ENCODE measurements at regions not wholly inside any gene's neighbourhood (a gene's known extent, or its start where the extent isn't known, plus 50 kb on each side); places are given as distances from the start of the nearest gene placed in this dataset.

DNA sequence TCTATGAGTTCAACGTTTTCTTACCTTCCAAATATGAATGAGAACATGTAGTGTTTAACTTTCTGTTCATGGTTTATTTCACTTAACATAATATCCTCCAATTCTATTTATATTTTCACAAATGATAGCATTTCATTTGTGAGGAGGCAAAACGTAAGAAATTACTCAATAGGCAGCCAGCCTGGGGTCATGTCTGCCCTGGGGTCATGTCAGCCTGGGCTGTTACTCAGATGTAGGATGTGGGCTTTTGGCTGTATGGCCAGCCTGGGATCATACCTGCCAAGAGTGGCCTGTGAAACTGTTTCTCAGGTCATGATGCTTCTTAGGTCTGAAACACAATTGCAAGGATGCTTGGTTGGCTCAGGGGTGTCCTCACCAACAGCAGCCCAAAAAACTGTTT, 187.0 kb downstream of the FBXO8 start:
- no peak overlapping the region for H3K9ac ChIP-seq (ENCODE audit: low read depth, low read length)
- H3K36me3 ChIP-seq (ENCODE audit: insufficient read depth, low read depth, low read length): no peaks in the 10 kb centered on the region
- H3K4me1 ChIP-seq (ENCODE audit: insufficient read depth, low read length): no peaks in the 10 kb centered on the region

DNA sequence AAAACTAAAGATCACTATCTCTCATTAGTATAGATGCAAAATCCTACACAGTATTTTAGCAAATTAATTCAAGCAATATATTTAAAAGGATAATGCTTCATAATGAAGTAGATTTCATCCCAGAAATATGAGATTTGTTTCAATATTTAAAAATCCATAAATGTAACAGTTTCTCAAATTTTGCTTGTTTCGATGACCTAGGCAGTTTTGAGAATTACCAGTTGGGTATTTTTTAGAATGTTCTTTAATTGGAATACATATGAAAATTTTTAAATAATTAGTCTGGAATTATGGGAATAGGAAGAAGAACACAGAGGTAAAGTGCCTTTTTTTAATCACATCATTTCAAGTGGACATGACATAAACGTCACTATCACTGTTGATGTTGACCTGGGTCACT, 192.3 kb downstream of the FBXO8 start:
- Histone ChIP-seq H3K27me3 (ENCODE audit: insufficient read depth, low read length) (no peaks in the 10 kb centered on the region), H3K9me3 (ENCODE audit: insufficient read depth, low read depth, low read length) (no peaks in the 10 kb centered on the region)

More for the DNA sequence above, 187.0 kb downstream of the FBXO8 start:
- Histone ChIP-seq H3K27ac (ENCODE audit: low read length) (no peak overlapping the region), H3K4me3 (ENCODE audit: low read length) (no peak overlapping the region), H3K27me3 (ENCODE audit: insufficient read depth, low read length) (no peaks in the 10 kb centered on the region), H3K9me3 (ENCODE audit: insufficient read depth, low read depth, low read length) (no peaks in the 10 kb centered on the region)

DNA sequence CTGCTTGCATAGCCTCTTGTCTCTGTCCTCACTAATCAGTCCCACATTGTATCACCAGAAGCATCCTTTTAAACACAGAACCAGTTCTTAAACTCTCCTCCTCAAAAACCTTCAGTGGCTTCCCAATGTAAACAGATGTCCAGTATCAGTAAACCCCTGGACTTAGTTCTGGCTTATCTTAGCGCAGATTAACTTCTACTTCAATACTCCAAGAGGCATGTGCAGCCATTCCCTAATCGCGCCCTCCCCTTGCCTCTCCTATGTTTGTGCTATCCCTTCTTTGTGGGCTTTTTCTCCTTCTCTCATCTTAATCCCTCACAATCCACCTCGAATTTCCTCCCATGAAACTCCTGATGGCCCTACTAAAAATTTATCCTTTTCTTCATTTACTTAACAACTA, 193.8 kb downstream of the FBXO8 start:
- Histone ChIP-seq H3K9ac (ENCODE audit: low read depth, low read length) (no peak overlapping the region), H3K9me3 (ENCODE audit: insufficient read depth, low read depth, low read length) (no peaks in the 10 kb centered on the region), H3K36me3 (ENCODE audit: insufficient read depth, low read depth, low read length) (no peaks in the 10 kb centered on the region), H3K27ac (ENCODE audit: low read length) (no peak overlapping the region), H3K4me3 (ENCODE audit: low read length) (no peak overlapping the region), H3K4me1 (ENCODE audit: insufficient read depth, low read length) (no peaks in the 10 kb centered on the region), H3K27me3 (ENCODE audit: insufficient read depth, low read length) (no peaks in the 10 kb centered on the region)

More for the DNA sequence above, 192.3 kb downstream of the FBXO8 start:
- Histone ChIP-seq H3K27ac (ENCODE audit: low read length) (no peak overlapping the region), H3K4me1 (ENCODE audit: insufficient read depth, low read length) (no peaks in the 10 kb centered on the region), H3K9ac (ENCODE audit: low read depth, low read length) (no peak overlapping the region), H3K4me3 (ENCODE audit: low read length) (no peak overlapping the region), H3K36me3 (ENCODE audit: insufficient read depth, low read depth, low read length) (no peaks in the 10 kb centered on the region)

DNA sequence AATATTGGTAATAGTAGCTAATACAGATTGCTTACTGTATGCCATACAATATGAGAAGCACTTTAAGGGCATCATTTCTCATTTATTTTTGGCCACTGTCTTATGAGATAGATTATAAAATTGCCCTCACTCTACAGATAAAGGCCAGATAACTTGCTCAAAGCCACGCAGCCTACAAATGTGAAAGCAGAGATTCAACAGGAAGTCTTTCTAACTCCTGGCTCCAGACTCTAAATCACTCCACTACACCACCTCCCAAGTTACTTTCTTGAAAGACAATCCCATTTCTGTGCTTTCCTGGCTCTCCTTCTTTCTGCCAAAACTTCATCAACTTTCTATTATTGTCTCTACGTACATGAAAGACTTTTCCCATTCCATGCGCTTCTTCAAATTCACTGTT, 194.7 kb downstream of the FBXO8 start:
- Histone ChIP-seq H3K9ac (ENCODE audit: low read depth, low read length) (no peak overlapping the region), H3K9me3 (ENCODE audit: insufficient read depth, low read depth, low read length) (no peaks in the 10 kb centered on the region), H3K4me3 (ENCODE audit: low read length) (no peak overlapping the region), H3K4me1 (ENCODE audit: insufficient read depth, low read length) (no peaks in the 10 kb centered on the region), H3K27ac (ENCODE audit: low read length) (no peak overlapping the region), H3K36me3 (ENCODE audit: insufficient read depth, low read depth, low read length) (no peaks in the 10 kb centered on the region), H3K27me3 (ENCODE audit: insufficient read depth, low read length) (no peaks in the 10 kb centered on the region)

DNA sequence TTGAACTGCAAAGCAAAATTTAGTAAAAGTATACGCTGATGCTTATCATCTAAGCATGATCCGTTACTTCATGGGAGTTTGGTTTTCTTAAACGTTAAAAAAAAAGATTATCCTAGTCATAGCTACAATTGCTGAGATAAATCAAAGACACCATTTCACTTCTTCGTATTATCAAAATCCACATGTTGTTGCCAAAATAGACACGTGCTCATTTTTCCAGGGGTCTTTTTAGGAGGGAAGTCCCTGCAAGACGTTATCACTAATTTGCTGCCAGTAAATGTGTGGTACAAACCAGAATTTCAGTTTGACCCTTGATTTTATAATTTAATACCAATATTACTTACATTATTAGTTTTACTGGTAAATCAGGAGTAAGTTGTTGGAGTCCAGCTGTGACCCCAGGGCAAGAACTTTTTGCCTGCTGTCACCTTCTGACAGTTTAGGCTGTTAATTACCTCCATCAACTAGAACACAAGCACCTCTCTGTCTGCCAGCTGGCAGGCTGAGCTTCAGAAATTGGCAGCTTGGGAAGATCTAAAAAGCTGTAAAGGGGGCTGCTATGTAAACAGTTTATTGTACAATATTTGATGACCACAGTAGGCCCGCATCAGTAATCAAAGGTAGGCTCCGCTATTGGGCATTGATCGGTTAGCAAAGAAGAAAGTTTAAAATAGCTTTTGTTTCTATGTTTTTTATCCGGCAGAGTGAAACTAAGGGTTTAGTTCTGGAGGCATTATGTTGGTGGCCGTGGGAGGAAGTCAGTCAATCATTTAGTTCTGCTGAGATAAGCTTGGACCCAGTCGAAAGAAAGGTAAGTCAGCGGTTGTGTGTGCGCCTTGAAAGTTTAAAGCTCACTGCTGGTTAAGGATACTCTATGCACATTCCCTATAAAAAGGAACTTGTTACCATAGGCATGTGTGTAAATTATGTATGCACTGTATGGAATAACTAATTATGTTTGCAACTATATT, 196.4 kb downstream of the FBXO8 start:
- Histone ChIP-seq H3K27me3 (ENCODE audit: insufficient read depth, low read length) (no peaks in the 10 kb centered on the region), H3K36me3 (ENCODE audit: insufficient read depth, low read depth, low read length) (no peaks in the 10 kb centered on the region), H3K9ac (ENCODE audit: low read depth, low read length) (no peak overlapping the region)

DNA sequence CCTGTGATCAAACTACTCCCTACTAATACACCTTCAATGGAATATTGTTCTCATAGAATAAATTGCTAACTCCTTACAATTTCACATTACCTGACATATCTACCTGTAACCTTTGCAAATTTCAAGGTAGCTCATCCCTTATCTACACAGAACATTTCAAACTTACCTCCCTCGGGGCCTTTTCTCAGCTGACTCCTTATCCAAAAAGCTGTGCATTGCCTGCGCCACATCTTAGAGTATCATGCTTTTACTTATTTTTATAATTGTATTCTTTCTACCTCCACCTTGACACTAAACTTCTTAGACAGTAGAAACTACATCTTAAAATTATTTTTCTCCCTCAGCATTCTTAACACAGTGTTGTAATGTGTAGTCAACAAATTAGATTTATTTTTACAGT, 198.5 kb downstream of the FBXO8 start:
- Histone ChIP-seq H3K9ac (ENCODE audit: low read depth, low read length) (no peak overlapping the region), H3K9me3 (ENCODE audit: insufficient read depth, low read depth, low read length) (no peaks in the 10 kb centered on the region), H3K27ac (ENCODE audit: low read length) (no peak overlapping the region), H3K27me3 (ENCODE audit: insufficient read depth, low read length) (no peaks in the 10 kb centered on the region), H3K4me3 (ENCODE audit: low read length) (no peak overlapping the region), H3K36me3 (ENCODE audit: insufficient read depth, low read depth, low read length) (no peaks in the 10 kb centered on the region), H3K4me1 (ENCODE audit: insufficient read depth, low read length) (no peaks in the 10 kb centered on the region; the same call in 1 of the 2 replicates)

More for the DNA sequence above, 196.4 kb downstream of the FBXO8 start:
- H3K4me1 ChIP-seq (ENCODE audit: insufficient read depth, low read length): no peaks in the 10 kb centered on the region
- H3K4me3 ChIP-seq (ENCODE audit: low read length): no peak overlapping the region
- no peak overlapping the region for H3K27ac ChIP-seq (ENCODE audit: low read length)
- H3K9me3 ChIP-seq (ENCODE audit: insufficient read depth, low read depth, low read length): no peaks in the 10 kb centered on the region

DNA sequence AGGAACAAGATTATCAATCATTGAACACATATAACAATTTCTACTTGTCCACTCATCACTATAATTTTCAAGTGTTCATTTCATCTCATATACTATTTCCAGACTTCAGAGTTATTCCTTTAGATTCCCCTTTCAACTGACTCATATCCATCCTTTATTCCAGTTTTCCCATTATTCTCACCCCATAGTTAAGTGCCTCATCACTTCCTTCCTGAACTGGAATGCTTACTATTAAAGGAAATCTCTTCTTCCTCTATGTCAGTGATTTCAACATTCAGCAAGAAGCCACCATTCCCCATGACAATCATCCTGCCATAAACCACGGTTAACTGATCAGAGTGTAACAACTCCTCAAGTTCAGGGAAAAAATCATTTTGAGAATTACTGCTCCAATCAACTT, 198.9 kb downstream of the FBXO8 start:
- H3K27me3 ChIP-seq (ENCODE audit: insufficient read depth, low read length): no peaks in the 10 kb centered on the region
- no peaks in the 10 kb centered on the region for H3K9me3 ChIP-seq (ENCODE audit: insufficient read depth, low read depth, low read length)
- H3K27ac ChIP-seq (ENCODE audit: low read length): no peak overlapping the region
- no peaks in the 10 kb centered on the region for H3K36me3 ChIP-seq (ENCODE audit: insufficient read depth, low read depth, low read length)
- no peak overlapping the region for H3K9ac ChIP-seq (ENCODE audit: low read depth, low read length)
- H3K4me3 ChIP-seq (ENCODE audit: low read length): no peak overlapping the region
- no peaks in the 10 kb centered on the region; the same call in 1 of the 2 replicates for H3K4me1 ChIP-seq (ENCODE audit: insufficient read depth, low read length)

DNA sequence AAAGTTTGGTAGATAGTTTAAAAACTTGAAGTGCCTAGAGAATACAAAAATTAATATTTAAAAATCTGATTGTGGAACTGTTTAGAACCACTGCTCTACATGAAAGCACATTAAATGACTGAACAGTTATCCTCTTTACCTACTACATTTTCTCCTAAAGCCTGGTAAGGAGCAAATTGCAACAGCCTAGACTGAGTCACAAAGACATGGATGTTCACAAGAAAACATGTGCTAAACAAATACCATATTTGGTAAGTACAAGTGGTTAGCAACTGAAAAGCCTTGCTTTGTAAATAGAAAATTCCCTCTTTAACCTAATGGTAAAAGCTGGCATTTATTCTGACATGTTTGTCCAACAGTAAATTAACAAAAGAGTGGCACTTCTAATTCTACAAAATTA, 203.1 kb downstream of the FBXO8 start:
- Histone ChIP-seq H3K36me3 (ENCODE audit: insufficient read depth, low read depth, low read length) (no peaks in the 10 kb centered on the region), H3K27ac (ENCODE audit: low read length) (no peak overlapping the region), H3K9me3 (ENCODE audit: insufficient read depth, low read depth, low read length) (no peaks in the 10 kb centered on the region), H3K9ac (ENCODE audit: low read depth, low read length) (no peak overlapping the region), H3K4me3 (ENCODE audit: low read length) (no peak overlapping the region), H3K4me1 (ENCODE audit: insufficient read depth, low read length) (no peaks in the 10 kb centered on the region; the same call in 1 of the 2 replicates), H3K27me3 (ENCODE audit: insufficient read depth, low read length) (no peaks in the 10 kb centered on the region)

DNA sequence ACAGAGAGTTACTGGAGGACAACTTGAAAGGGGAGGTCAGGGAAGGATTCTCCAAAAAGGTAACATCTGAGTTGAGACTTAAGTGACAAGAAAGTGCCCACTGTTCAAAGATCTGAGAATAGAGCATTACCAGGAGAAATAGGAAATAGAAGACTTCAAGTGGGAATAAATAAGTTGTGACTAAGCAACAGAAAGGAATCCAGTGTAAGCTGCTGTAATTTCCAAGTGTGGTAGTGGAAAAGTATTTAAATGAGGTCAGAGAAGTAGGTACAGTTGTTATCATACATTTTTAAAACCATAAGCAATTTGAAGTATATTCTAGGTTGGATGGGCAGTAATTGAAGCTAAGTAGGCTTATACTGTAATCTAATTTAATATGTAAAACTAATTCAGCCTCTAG, 211.9 kb downstream of the FBXO8 start:
- no peaks in the 10 kb centered on the region for H3K9me3 ChIP-seq (ENCODE audit: insufficient read depth, low read depth, low read length)
- H3K4me3 ChIP-seq (ENCODE audit: low read length): no peak overlapping the region
- H3K27ac ChIP-seq (ENCODE audit: low read length): no peak overlapping the region
- no peaks in the 10 kb centered on the region for H3K27me3 ChIP-seq (ENCODE audit: insufficient read depth, low read length)
- no peaks in the 10 kb centered on the region for H3K36me3 ChIP-seq (ENCODE audit: insufficient read depth, low read depth, low read length)
- no peaks in the 10 kb centered on the region for H3K4me1 ChIP-seq (ENCODE audit: insufficient read depth, low read length)
- H3K9ac ChIP-seq (ENCODE audit: low read depth, low read length): no peak overlapping the region

DNA sequence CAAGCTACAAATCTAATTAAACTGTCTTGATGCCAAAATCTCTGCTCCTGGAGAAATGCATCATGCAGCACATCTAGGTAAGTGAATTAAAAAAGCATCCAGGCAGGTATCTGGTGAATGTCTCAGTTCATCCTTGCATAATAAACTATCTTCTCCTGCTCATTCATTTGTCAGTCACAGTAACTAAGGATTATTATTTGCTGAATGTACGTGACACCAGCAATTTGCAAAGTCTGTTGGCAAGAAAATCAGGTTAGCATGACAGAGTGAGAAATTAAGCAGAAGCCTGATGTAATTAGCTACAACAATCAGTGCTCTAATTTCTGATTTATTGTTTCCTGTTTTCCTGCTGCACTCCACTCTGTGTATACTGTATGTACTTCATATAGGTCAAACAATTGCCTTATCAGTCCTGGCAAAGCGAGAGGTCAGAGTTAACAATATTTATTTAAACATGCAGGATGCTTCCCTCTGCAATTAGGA, 213.6 kb downstream of the FBXO8 start:
- H3K27ac ChIP-seq (ENCODE audit: low read length): no peak overlapping the region
- H3K4me1 ChIP-seq (ENCODE audit: insufficient read depth, low read length): no peaks in the 10 kb centered on the region
- no peak overlapping the region for H3K9ac ChIP-seq (ENCODE audit: low read depth, low read length)
- no peak overlapping the region for H3K4me3 ChIP-seq (ENCODE audit: low read length)
- no peaks in the 10 kb centered on the region for H3K36me3 ChIP-seq (ENCODE audit: insufficient read depth, low read depth, low read length)
- H3K9me3 ChIP-seq (ENCODE audit: insufficient read depth, low read depth, low read length): no peaks in the 10 kb centered on the region
- H3K27me3 ChIP-seq (ENCODE audit: insufficient read depth, low read length): no peaks in the 10 kb centered on the region

DNA sequence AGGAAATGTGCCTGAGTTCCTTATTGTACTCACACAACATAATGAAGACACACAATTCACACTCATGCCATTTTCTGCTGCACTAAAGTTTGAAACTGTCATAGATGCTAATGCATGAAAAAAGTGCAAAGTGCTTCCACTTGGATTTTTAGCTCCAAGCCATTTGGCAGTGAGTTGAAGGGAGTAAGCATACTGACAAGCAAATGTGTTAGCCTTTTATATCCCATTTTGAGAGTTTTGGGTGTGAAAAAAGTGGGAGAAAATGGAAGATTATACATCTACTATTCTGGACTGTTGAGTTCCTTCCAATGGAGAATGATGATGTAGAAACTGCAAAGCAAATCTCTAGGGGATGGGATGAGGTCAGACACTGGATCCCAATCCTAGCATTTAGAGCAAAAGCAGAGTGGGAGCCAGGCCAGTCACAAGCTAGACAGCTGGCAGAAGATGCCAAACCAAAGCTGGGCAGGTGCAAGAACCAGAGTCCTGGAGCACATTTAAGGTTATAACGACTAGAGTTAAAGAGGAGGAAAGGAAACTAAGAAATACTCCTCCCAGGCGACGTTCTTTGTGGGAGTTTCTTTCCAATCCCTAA, 216.8 kb downstream of the FBXO8 start:
- no peak overlapping the region for H3K27ac ChIP-seq (ENCODE audit: low read length)
- H3K27me3 ChIP-seq (ENCODE audit: insufficient read depth, low read length): no peaks in the 10 kb centered on the region
- H3K4me1 ChIP-seq (ENCODE audit: insufficient read depth, low read length): no peaks in the 10 kb centered on the region
- H3K4me3 ChIP-seq (ENCODE audit: low read length): no peak overlapping the region
- H3K36me3 ChIP-seq (ENCODE audit: insufficient read depth, low read depth, low read length): no peaks in the 10 kb centered on the region
- H3K9me3 ChIP-seq (ENCODE audit: insufficient read depth, low read depth, low read length): no peaks in the 10 kb centered on the region
- H3K9ac ChIP-seq (ENCODE audit: low read depth, low read length): no peak overlapping the region

DNA sequence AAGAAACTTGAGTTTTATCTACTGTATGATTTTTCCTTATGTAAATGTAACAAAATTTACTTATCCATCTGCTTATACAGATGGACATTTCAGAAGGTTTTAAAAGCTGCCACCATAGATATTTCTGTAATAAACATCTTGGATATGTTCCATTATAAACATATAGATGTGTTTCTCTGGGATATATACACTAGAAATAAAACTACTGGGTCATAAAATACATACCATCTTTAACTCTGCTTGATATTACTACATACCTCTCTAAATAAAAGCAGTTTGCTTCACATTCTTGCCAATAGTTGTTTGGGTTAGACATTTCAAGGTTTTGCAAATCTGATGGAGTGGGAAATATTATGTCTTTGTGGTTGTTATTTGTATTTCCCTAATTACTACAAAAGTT, 220.6 kb downstream of the FBXO8 start:
- no peak overlapping the region for H3K9ac ChIP-seq (ENCODE audit: low read depth, low read length)
- H3K4me3 ChIP-seq (ENCODE audit: low read length): no peak overlapping the region
- no peaks in the 10 kb centered on the region for H3K27me3 ChIP-seq (ENCODE audit: insufficient read depth, low read length)
- no peak overlapping the region for H3K27ac ChIP-seq (ENCODE audit: low read length)
- H3K4me1 ChIP-seq (ENCODE audit: insufficient read depth, low read length): no peaks in the 10 kb centered on the region
- no peaks in the 10 kb centered on the region for H3K9me3 ChIP-seq (ENCODE audit: insufficient read depth, low read depth, low read length)
- H3K36me3 ChIP-seq (ENCODE audit: insufficient read depth, low read depth, low read length): no peaks in the 10 kb centered on the region
